HG02642 (cell line): ENCODE measurements at regions not wholly inside any gene's neighbourhood (a gene's known extent, or its start where the extent isn't known, plus 50 kb on each side); places are given as distances from the start of the nearest gene placed in this dataset.
"Not testable (repeated sequence)": the region's sequence is repeated elsewhere in the genome, so short reads cannot be mapped to it uniquely, and the experiment has no call there.

Source experiments
- ATAC-seq: cut with Tn5 transposase; IDR thresholded peaks from one replicate; pipeline ENCODE4 v1.9.1; 2021; ENCODE audit warnings: mild to moderate bottlenecking; ENCODE audit not compliant: unreplicated experiment, poor library complexity

- no peak for ATAC-seq
Observed at GRCh38 chr1:188169971-188170370, 1341.2 kb downstream of the PLA2G4A start.

GRCh38 chr1:188170411-188170810 is 1341.7 kb downstream of the PLA2G4A start:
- no peak for ATAC-seq

- ATAC-seq = no peak
Observed at GRCh38 chr1:188170935-188171334, 1342.2 kb downstream of the PLA2G4A start.

GRCh38 chr1:188182063-188182462 is 1353.3 kb downstream of the PLA2G4A start:
- not testable (repeated sequence) for ATAC-seq

- no peak for ATAC-seq
Observed at GRCh38 chr1:188188317-188188716, 1359.6 kb downstream of the PLA2G4A start.

- ATAC-seq = no peak
Observed at GRCh38 chr1:188194916-188195315, 1366.2 kb downstream of the PLA2G4A start.

- ATAC-seq = no peak
Observed at GRCh38 chr1:188218289-188218688, 1389.5 kb downstream of the PLA2G4A start.

GRCh38 chr1:188220051-188220450 is 1391.3 kb downstream of the PLA2G4A start:
- ATAC-seq = no peak

GRCh38 chr1:188224263-188224662 is 1395.5 kb downstream of the PLA2G4A start:
- ATAC-seq = no peak

GRCh38 chr1:188225975-188226374 is 1397.2 kb downstream of the PLA2G4A start:
- ATAC-seq = no peak

GRCh38 chr1:188228623-188229022 is 1399.9 kb downstream of the PLA2G4A start:
- ATAC-seq = no peak

GRCh38 chr1:188237573-188238348 is 1409.0 kb downstream of the PLA2G4A start:
- ATAC-seq = no peak

GRCh38 chr1:188240772-188241406 is 1412.1 kb downstream of the PLA2G4A start:
- ATAC-seq = no peak

GRCh38 chr1:188241629-188242028 is 1412.9 kb downstream of the PLA2G4A start:
- no peak for ATAC-seq

- no peak for ATAC-seq
Observed at GRCh38 chr1:188243456-188243855, 1414.7 kb downstream of the PLA2G4A start.

GRCh38 chr1:188244681-188245080 is 1415.9 kb downstream of the PLA2G4A start:
- no peak for ATAC-seq

- no peak for ATAC-seq
Observed at GRCh38 chr1:188247255-188247654, 1418.5 kb downstream of the PLA2G4A start.

GRCh38 chr1:188249811-188250210 is 1421.1 kb downstream of the PLA2G4A start:
- ATAC-seq = no peak

- no peak for ATAC-seq
Observed at GRCh38 chr1:188251036-188251435, 1422.3 kb downstream of the PLA2G4A start.

GRCh38 chr1:188261849-188262248 is 1433.1 kb downstream of the PLA2G4A start:
- ATAC-seq = no peak

GRCh38 chr1:188269956-188270355 is 1441.2 kb downstream of the PLA2G4A start:
- no peak for ATAC-seq

GRCh38 chr1:188270497-188270896 is 1441.7 kb downstream of the PLA2G4A start:
- no peak for ATAC-seq
